SJSA1 (cell line): ENCODE measurements at regions not wholly inside any gene's neighbourhood (a gene's known extent, or its start where the extent isn't known, plus 50 kb on each side); places are given as distances from the start of the nearest gene placed in this dataset.
A peak's percentile ranks its signal among the peaks of the same experiment; 100 is the strongest.

Experiments
- DNase-seq, 2 experiments: peaks; one replicate each; pipeline ENCODE4 v3.0.0-alpha.2; 2015 to 2020; ENCODE audit warnings: low spot score in 2 of 2, low read depth in 1 of 2
- H3K27ac ChIP-seq: fragments of 250-450 bp; sonication (Bioruptor Pico); 2 replicates; pipeline ENCODE4 v1.5.1; 2020; ENCODE audit warnings: mild to moderate bottlenecking, moderate library complexity
- H3K27me3 ChIP-seq: fragments of 250-450 bp; sonication (Bioruptor Pico); replicated peaks from 2 replicates; pipeline ENCODE4 v1.5.1; 2020; ENCODE audit warnings: mild to moderate bottlenecking, moderate library complexity
- H3K36me3 ChIP-seq: fragments of 250-450 bp; sonication (Bioruptor Pico); 2 replicates; pipeline ENCODE4 v1.5.1; 2020; ENCODE audit warnings: mild to moderate bottlenecking
- H3K4me1 ChIP-seq: fragments of 250-450 bp; sonication (Bioruptor Pico); replicated peaks from 2 replicates; pipeline ENCODE4 v1.6.1; 2021; ENCODE audit warnings: mild to moderate bottlenecking
- H3K4me3 ChIP-seq: fragments of 250-450 bp; sonication (Bioruptor Pico); 2 replicates; pipeline ENCODE4 v1.5.1; 2020; ENCODE audit warnings: mild to moderate bottlenecking
- H3K9me3 ChIP-seq: fragments of 250-450 bp; sonication (Bioruptor Pico); replicated peaks from 2 replicates; pipeline ENCODE4 v1.5.1; 2020; ENCODE audit warnings: mild to moderate bottlenecking

DNA sequence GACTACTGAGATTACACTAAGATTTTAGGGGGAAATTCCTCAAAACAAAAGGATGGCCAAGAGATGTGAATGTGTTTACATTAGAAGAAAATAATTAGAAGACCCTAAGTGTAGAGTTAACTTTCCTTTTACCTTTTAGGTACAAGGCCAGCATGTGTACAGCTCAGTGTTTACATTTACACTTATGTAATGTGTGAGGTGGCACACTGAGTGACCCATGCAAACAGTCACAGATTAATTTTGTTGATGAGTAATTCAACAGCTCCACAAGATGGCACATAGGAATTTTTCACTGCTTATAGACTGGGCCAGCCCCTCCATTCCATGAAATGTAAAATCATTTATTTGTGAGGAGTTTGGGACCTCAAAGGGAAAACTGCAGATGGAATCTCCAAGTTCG, 90.1 kb upstream of the SLC12A2 start:
- no peak overlapping the region for H3K4me3 ChIP-seq
- H3K27ac ChIP-seq = no peak overlapping the region
- no peaks in the 10 kb centered on the region for H3K27me3 ChIP-seq
- H3K4me1 ChIP-seq = peaks cover 9% of the 10 kb centered on the region
- H3K36me3 ChIP-seq = no peaks in the 10 kb centered on the region
- no peak for DNase-seq
- H3K9me3 ChIP-seq = no peaks in the 10 kb centered on the region

DNA sequence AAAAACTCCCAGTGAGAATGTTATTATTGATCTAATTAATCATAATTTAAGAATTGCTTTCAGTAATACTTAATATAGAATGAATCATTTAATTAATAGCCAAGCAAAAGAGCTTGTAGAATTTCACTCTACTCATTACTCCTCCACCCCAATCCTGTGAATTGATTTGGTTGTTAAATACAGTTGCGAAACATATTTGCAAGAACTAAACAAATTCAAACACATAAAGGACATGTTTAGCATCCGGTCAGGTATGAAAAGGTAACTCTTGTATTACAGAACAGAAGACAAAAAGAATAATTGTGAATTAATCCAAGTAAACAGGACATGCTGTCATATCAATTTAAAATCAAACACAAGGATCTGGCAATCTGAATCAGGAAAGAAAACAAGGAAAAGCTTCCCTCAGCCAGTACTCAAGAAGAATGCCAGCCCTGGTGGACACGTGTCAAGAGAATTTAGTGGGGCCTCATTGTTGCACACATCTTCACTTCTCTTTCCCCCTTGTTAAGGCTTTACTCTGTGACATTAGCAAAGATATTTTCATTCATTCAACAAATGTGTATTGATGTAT, 89.4 kb upstream of the SLC12A2 start:
- Histone ChIP-seq H3K4me3 (no peak overlapping the region), H3K27ac (no peak overlapping the region), H3K27me3 (no peaks in the 10 kb centered on the region), H3K4me1 (peaks cover 8% of the 10 kb centered on the region; the same call in 1 of the 2 replicates), H3K9me3 (no peaks in the 10 kb centered on the region), H3K36me3 (no peaks in the 10 kb centered on the region)
- no peak for DNase-seq

DNA sequence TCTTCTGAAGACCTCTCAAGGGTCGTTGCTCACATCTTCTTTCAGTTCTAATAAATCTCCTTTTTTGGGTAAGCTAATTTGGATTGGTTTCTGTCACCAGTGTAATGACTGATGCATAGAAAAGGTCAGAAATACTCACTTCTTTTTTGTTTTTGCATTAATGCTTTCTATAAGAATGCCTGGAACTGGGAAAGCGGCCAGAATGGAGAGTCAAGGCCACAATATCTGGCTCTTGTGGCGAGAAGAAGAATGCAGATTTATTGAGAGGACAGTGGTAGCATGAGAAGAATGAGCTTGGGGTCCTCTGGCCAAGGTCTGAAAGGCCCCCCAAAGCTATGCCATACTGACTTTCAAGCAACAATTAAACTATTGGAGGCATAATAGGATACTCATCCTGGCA, 88.0 kb upstream of the SLC12A2 start:
- no peaks in the 10 kb centered on the region for H3K9me3 ChIP-seq
- H3K27me3 ChIP-seq = no peaks in the 10 kb centered on the region
- H3K36me3 ChIP-seq = no peaks in the 10 kb centered on the region
- H3K4me1 ChIP-seq = peaks cover 8% of the 10 kb centered on the region; the same call in 1 of the 2 replicates
- DNase-seq = no peak
- H3K27ac ChIP-seq = no peak overlapping the region
- H3K4me3 ChIP-seq = no peak overlapping the region

DNA sequence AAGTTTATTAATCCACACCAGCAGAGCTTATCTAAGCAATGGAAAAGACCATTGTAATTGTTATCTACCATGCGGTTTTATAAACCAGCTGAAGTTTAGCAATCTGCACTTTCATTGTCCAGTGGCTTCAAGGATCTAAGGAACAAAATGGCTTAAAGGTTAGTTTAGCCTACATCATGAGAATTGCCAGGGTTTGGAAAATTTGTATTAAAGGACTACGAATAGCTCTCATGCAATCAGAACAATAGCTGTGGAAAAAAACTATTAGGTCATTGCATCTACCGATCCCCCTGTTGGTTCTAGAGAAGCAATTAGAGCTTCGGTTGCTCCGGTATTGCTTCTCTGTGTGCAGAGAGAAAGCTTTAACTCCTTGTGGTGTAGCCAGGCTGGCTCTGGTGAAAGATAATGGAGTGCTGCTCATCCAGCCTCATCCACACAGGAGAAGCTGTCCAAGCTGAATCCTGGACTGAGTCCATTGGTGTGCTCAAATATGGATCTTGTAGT, 86.3 kb upstream of the SLC12A2 start:
- no peaks in the 10 kb centered on the region for H3K27me3 ChIP-seq
- DNase-seq = peak in 1 of 2 experiments; percentile 26
- H3K9me3 ChIP-seq = no peaks in the 10 kb centered on the region
- H3K4me1 ChIP-seq = peaks cover 8% of the 10 kb centered on the region; the same call in 1 of the 2 replicates
- H3K27ac ChIP-seq = no peak overlapping the region; the same call in 1 of the 2 replicates
- no peaks in the 10 kb centered on the region for H3K36me3 ChIP-seq
- H3K4me3 ChIP-seq = no peak overlapping the region

DNA sequence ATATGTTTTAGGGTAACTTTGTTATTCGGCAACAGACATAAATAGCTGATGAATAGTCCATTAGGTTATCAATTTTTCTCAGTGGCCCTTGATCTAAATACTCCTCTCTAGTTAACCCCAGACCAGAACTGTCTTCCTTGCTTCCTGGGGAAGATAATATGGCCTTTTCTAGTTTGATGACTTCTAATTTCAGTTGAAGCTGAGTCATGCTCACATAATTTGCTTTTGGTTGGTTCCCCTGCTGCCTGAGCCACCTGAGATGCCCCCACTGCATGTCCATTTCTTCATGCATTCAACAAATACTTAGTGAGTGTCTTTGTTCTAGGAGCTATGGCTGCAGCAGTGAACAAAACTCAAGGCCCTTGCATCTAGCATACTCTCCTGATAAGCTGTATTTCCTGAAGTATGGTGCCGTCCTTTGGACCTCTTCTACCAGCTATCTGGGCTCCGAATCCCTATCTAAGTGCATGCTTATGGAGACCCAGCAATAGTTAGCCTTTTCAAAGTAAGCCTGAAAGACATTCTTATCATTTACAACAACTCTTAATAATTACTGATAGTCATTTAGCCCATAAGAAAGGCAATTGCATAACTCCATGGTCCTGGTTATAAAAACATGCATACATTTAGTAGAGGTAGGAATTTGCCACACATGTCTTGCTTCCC, 84.5 kb upstream of the SLC12A2 start:
- Histone ChIP-seq H3K36me3 (no peaks in the 10 kb centered on the region), H3K4me1 (peaks cover 8% of the 10 kb centered on the region; the same call in 1 of the 2 replicates), H3K9me3 (no peaks in the 10 kb centered on the region), H3K27ac (no peak overlapping the region), H3K27me3 (no peaks in the 10 kb centered on the region), H3K4me3 (no peak overlapping the region)
- no peak for DNase-seq

DNA sequence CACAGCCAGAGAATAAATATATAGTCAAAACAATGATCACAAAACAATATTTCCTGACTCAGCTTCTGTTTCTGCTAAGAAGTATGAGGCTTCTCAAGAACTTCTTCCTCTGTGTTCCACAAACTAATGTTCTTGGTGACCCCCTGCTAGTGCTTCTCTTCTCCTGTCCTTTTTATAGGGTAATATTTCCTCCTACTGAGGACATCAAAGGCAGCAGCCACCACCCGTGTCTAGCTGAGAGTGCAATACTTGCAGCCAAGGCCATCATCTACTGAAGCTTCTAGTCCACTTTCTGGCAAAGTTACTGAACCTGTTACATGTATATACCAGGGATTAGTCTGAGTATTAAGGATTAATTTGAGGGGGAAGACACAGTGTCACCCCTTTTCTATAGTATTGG, 83.7 kb upstream of the SLC12A2 start:
- no peak for DNase-seq
- H3K27ac ChIP-seq = no peak overlapping the region
- no peaks in the 10 kb centered on the region for H3K9me3 ChIP-seq
- no peaks in the 10 kb centered on the region for H3K27me3 ChIP-seq
- H3K36me3 ChIP-seq = no peaks in the 10 kb centered on the region
- H3K4me3 ChIP-seq = no peak overlapping the region
- peaks cover 8% of the 10 kb centered on the region; the same call in 1 of the 2 replicates for H3K4me1 ChIP-seq

DNA sequence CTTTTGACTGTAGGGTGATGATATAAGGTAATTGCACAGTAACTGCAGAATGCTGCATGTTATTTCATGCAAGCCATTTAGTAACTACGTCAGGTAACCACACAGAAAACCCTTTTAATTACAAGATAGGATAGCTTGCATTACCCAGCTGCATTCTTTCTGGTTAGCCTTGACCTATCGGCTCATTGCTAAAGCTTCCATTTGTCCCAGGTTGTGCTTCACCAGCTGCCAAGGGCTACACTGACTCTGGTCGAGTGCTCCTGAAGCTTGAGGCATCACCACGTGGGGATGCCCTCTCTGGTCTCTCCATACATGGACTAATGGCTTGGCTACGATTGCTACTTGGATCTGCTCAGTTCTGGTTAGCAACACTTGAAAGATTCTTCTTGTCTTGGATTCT, 81.1 kb upstream of the SLC12A2 start:
- no peak for DNase-seq
- no peak overlapping the region for H3K4me3 ChIP-seq
- no peaks in the 10 kb centered on the region for H3K27me3 ChIP-seq
- H3K4me1 ChIP-seq = 0 out of 2 replicates have a peak, but pooled peaks cover 2% of the 10 kb centered on the region
- H3K9me3 ChIP-seq = no peaks in the 10 kb centered on the region
- H3K27ac ChIP-seq = no peak overlapping the region
- no peaks in the 10 kb centered on the region for H3K36me3 ChIP-seq

DNA sequence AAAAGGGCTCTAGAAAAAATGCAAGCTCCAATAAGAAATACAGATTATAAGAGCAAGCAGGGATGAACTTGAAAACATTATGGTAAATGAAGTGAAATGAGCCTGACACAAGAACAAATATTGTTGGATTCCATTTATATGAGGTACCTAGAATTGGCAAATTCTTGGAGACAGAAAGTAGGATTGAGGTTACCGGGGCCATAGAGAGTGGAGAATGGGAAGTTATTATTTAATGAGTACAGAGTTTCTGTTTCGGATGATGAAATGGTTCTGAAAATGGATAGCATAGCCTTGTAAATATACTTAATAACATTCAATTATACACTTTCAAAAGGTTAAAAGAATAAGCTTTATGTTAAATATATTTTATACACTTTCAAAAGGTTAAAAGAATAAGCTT, 75.6 kb upstream of the SLC12A2 start:
- Histone ChIP-seq H3K4me3 (no peak overlapping the region), H3K27me3 (no peaks in the 10 kb centered on the region)

DNA sequence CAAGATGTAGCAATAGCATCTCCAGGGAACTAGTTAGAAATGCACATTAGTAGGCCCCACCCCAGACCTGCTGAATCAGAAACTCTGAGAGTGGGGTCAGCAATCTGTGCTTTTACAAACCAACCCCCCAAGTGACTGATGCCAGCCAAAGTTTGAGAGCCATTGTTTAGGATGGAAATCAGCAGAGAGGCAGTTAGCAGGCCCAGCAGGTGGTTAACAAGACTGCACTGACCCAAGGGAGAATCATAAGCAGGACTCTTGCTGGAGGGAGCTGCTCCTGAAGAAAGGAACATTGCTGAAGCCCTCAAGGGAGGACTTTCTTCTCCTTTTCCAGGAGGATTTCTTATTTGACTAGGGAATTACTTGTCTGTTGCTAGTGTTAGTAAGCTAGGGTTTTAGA, 74.2 kb upstream of the SLC12A2 start:
- DNase-seq = no peak
- H3K9me3 ChIP-seq = no peaks in the 10 kb centered on the region
- no peaks in the 10 kb centered on the region for H3K4me1 ChIP-seq
- H3K27me3 ChIP-seq = no peaks in the 10 kb centered on the region
- H3K36me3 ChIP-seq = no peaks in the 10 kb centered on the region
- no peak overlapping the region for H3K4me3 ChIP-seq
- H3K27ac ChIP-seq = no peak overlapping the region

More for the DNA sequence above, 75.6 kb upstream of the SLC12A2 start:
- Histone ChIP-seq H3K27ac (no peak overlapping the region), H3K36me3 (no peaks in the 10 kb centered on the region), H3K9me3 (no peaks in the 10 kb centered on the region), H3K4me1 (no peaks in the 10 kb centered on the region)
- DNase-seq = no peak

DNA sequence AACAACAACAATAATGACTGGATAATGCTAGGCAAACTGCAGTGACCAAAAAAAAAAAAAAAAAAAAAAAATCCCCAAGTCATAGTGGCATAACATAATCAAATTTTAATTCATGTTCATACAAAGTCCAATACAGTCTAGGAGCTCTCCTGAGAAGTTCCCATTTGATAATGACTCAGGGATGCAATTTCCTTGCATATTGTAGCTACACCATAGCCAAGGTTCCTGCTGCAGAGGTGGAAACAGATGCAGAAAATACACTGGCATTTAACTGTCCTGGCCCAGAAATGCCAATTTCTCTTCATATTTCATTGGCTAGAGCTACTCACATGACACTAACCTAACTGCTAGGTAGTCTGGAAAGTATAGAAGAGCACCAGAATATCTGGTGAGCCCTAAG, 72.2 kb upstream of the SLC12A2 start:
- H3K36me3 ChIP-seq = no peaks in the 10 kb centered on the region
- no peaks in the 10 kb centered on the region for H3K9me3 ChIP-seq
- no peaks in the 10 kb centered on the region for H3K27me3 ChIP-seq
- no peak overlapping the region for H3K27ac ChIP-seq
- 0 out of 2 replicates have a peak, but pooled peaks cover 3% of the 10 kb centered on the region for H3K4me1 ChIP-seq
- DNase-seq = no peak
- no peak overlapping the region for H3K4me3 ChIP-seq

DNA sequence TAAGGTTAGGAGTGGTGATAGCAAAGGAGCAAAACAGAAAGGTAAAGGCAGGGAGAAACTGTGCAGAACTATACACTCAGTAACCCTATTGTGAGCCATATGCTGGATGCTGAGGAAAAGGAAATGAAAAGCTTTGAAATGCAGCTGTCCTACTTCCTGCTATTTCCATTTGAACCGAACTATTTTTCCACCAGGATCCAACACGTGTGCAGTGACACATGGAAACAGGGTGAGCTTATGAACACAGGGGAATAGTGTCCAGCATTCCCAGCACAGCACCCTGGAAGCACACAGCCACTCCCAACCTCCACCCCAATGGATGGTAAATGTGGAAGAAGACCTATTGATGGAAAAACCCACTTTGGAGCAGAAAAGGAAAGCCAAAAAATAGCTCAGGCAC, 69.0 kb upstream of the SLC12A2 start:
- H3K36me3 ChIP-seq = no peaks in the 10 kb centered on the region
- no peak overlapping the region for H3K4me3 ChIP-seq
- no peak overlapping the region for H3K27ac ChIP-seq
- no peaks in the 10 kb centered on the region for H3K9me3 ChIP-seq
- H3K27me3 ChIP-seq = no peaks in the 10 kb centered on the region
- DNase-seq = no peak
- H3K4me1 ChIP-seq = 0 out of 2 replicates have a peak, but pooled peaks cover 3% of the 10 kb centered on the region

DNA sequence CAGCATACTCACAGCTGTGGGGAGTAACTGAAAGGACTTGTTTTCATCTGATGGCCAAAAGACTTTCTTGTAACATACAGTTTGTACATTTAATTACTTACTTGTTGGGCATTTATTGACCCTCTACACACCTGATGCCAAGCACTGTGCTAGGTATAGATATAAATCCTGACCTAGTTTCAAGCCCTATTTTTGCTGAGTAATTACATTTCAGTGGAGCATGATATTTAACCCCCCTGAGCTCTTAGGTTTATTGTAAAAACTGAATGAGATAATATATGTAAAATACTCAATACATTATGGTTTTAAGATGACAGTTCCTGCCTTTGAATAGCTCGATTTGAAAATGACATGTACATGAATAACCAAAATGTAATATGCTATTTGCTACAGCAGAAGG, 68.1 kb upstream of the SLC12A2 start:
- H3K27me3 ChIP-seq = no peaks in the 10 kb centered on the region
- H3K9me3 ChIP-seq = no peaks in the 10 kb centered on the region
- 0 out of 2 replicates have a peak, but pooled peaks cover 3% of the 10 kb centered on the region for H3K4me1 ChIP-seq
- no peak overlapping the region for H3K4me3 ChIP-seq
- no peak for DNase-seq
- H3K27ac ChIP-seq = no peak overlapping the region
- no peaks in the 10 kb centered on the region for H3K36me3 ChIP-seq

DNA sequence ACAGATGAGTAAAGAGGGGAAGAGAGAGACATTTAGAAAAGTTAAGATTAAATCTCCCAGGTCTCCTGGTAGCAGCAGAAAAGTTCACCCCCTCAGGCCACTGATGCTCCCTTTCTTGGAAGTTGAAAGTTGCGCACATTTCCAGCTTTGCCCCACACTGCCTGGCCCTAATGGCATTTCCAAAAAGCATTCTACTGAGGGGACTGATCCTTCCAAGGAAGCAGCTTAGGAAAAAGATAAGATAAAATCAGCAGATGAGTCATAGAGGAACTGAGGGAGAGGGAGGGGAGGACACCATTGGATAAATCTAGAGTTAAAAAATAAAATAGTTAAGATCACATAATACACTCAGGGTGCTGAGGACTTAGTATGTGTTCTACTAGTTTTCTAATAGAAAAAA, 67.6 kb upstream of the SLC12A2 start:
- Histone ChIP-seq H3K27ac (no peak overlapping the region), H3K36me3 (no peaks in the 10 kb centered on the region)
- no peak for DNase-seq

DNA sequence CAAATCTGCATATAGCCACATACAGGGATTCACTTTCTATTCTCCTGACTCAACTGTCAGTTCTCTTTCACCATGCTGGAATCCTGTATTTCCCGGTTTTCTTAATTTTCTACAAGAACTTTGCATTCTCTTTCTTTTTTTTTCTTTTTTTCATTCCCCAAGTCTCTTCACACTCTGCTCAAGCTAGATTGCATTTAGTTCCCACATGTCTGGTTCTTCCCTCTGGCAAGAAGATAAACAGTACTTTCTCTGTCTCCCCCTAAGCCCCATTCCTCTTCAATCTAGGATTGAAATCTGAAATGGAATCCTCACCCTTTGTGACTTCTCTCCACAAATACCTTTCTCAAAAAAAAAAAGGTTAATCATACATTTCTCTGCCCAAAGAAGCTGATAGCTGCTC, 64.2 kb upstream of the SLC12A2 start:
- 0 out of 2 replicates have a peak, but pooled peaks cover 6% of the 10 kb centered on the region for H3K4me1 ChIP-seq
- DNase-seq = no peak

More for the DNA sequence above, 67.6 kb upstream of the SLC12A2 start:
- Histone ChIP-seq H3K9me3 (no peaks in the 10 kb centered on the region), H3K4me3 (no peak overlapping the region), H3K4me1 (0 out of 2 replicates have a peak, but pooled peaks cover 3% of the 10 kb centered on the region), H3K27me3 (no peaks in the 10 kb centered on the region)

More for the DNA sequence above, 64.2 kb upstream of the SLC12A2 start:
- peaks cover 4% of the 10 kb centered on the region; the same call in 1 of the 2 replicates for H3K9me3 ChIP-seq
- H3K27ac ChIP-seq = no peak overlapping the region
- H3K27me3 ChIP-seq = no peaks in the 10 kb centered on the region
- H3K4me3 ChIP-seq = no peak overlapping the region
- H3K36me3 ChIP-seq = peaks cover 8% of the 10 kb centered on the region
